Neuronal stem cell (in vitro differentiated cells): ENCODE measurements at regions not wholly inside any gene's neighbourhood (a gene's known extent, or its start where the extent isn't known, plus 50 kb on each side); places are given as distances from the start of the nearest gene placed in this dataset.

Experiments used
- DNase-seq: peaks from one replicate; pipeline ENCODE4 v3.0.0-alpha.2; 2013; ENCODE audit warnings: low spot score
- H2AFZ ChIP-seq: one replicate; pipeline ENCODE4 v1.6.1; 2013; ENCODE audit warnings: mild to moderate bottlenecking, low read length, inconsistent platforms
- H2AK5ac ChIP-seq: 2 replicates; pipeline ENCODE4 v1.6.1; 2013; ENCODE audit warnings: low read depth, mild to moderate bottlenecking, inconsistent platforms, low read length, moderate library complexity, mixed read lengths
- H2BK120ac ChIP-seq: 2 replicates; pipeline ENCODE4 v1.6.1; 2013; ENCODE audit warnings: low read depth, mild to moderate bottlenecking, inconsistent platforms, low read length, moderate library complexity, mixed read lengths
- H2BK12ac ChIP-seq: one replicate; pipeline ENCODE4 v1.6.1; 2013; ENCODE audit warnings: low read length, inconsistent platforms
- H2BK15ac ChIP-seq: 2 replicates; pipeline ENCODE4 v1.6.1; 2013; ENCODE audit warnings: mild to moderate bottlenecking, low read length, inconsistent platforms, mixed read lengths
- H2BK5ac ChIP-seq: one replicate; pipeline ENCODE4 v1.6.1; 2013; ENCODE audit warnings: inconsistent platforms, mild to moderate bottlenecking, low read length, moderate library complexity
- H3K14ac ChIP-seq: one replicate; pipeline ENCODE4 v1.6.1; 2013; ENCODE audit warnings: low read length, inconsistent platforms
- H3K18ac ChIP-seq: 2 replicates; pipeline ENCODE4 v1.6.1; 2013; ENCODE audit warnings: low read length, inconsistent platforms
- H3K23ac ChIP-seq: 2 replicates; pipeline ENCODE4 v1.6.1; 2013; ENCODE audit warnings: low read depth, mild to moderate bottlenecking, mixed read lengths, low read length, inconsistent platforms; ENCODE audit not compliant: poor library complexity
- H3K27ac ChIP-seq: replicated peaks from 3 replicates; pipeline ENCODE4 v1.5.1; 2013; ENCODE audit warnings: low read length, inconsistent platforms
- H3K27me3 ChIP-seq, 3 experiments: 2 replicates each; pipeline ENCODE4 v1.6.1; 2013; ENCODE audit warnings: low read length in 3 of 3, mild to moderate bottlenecking in 2 of 3, inconsistent platforms in 1 of 3, low read depth in 1 of 3, mixed read lengths in 1 of 3, moderate library complexity in 1 of 3; ENCODE audit not compliant: control insufficient read depth in 3 of 3, insufficient read depth in 3 of 3
- H3K36me3 ChIP-seq, 2 donors: replicated peaks in 1 of 2; 2 replicates each; pipeline ENCODE4 v1.6.1; 2013; ENCODE audit warnings: low read length in 2 of 2; ENCODE audit not compliant: control insufficient read depth in 2 of 2, insufficient read depth in 2 of 2
- H3K4ac ChIP-seq: 2 replicates; pipeline ENCODE4 v1.6.1; 2013; ENCODE audit warnings: inconsistent platforms, mild to moderate bottlenecking, low read length, moderate library complexity
- H3K4me1 ChIP-seq, 2 donors: 1 replicate in 1 of 2; 2 replicates in 1 of 2; pipeline ENCODE4 v1.6.1; 2013; ENCODE audit warnings: low read length in 2 of 2, low read depth in 1 of 2; ENCODE audit not compliant: control insufficient read depth in 2 of 2, insufficient read depth in 1 of 2
- H3K4me2 ChIP-seq: one replicate; pipeline ENCODE4 v1.6.1; 2013; ENCODE audit warnings: mild to moderate bottlenecking, low read length, inconsistent platforms; ENCODE audit not compliant: insufficient read depth, poor library complexity, severe bottlenecking
- H3K4me3 ChIP-seq, 2 donors: 2 replicates each; pipeline ENCODE4 v1.5.1; 2013; ENCODE audit warnings: low read length in 2 of 2, mild to moderate bottlenecking in 2 of 2, inconsistent platforms in 1 of 2, moderate library complexity in 1 of 2
- H3K79me1 ChIP-seq: one replicate; pipeline ENCODE4 v1.6.1; 2013; ENCODE audit warnings: low read depth, mild to moderate bottlenecking, inconsistent platforms, low read length, moderate library complexity
- H3K9ac ChIP-seq: one replicate; pipeline ENCODE4 v1.6.1; 2013; ENCODE audit warnings: mild to moderate bottlenecking, low read depth, low read length, inconsistent platforms; ENCODE audit not compliant: poor library complexity
- H3K9me3 ChIP-seq, 2 donors: replicated peaks in 1 of 2; 2 replicates each; pipeline versions ENCODE3 to v1.6.1; 2013; ENCODE audit warnings: low read length in 2 of 2, mild to moderate bottlenecking in 2 of 2, inconsistent platforms in 1 of 2, low read depth in 1 of 2, mixed read lengths in 1 of 2, moderate library complexity in 1 of 2; ENCODE audit not compliant: control insufficient read depth in 2 of 2, insufficient read depth in 1 of 2
- H4K8ac ChIP-seq: one replicate; pipeline ENCODE4 v1.6.1; 2013; ENCODE audit warnings: low read depth, mild to moderate bottlenecking, inconsistent platforms, low read length, moderate library complexity
- H4K91ac ChIP-seq: one replicate; pipeline ENCODE4 v1.6.1; 2013; ENCODE audit warnings: low read length, low read depth, mild to moderate bottlenecking, inconsistent platforms; ENCODE audit not compliant: poor library complexity
- WGBS, 2 donors: extraction: QIAGEN DNeasy Blood & Tissue Kit; methylation state at CpG; one replicate each; pipeline ENCODE4 v1.1.7; 2013; ENCODE audit warnings: missing lambda C conversion rate in 2 of 2, mixed read lengths in 1 of 2; ENCODE audit not compliant: insufficient read length in 2 of 2, insufficient replicate concordance in 1 of 2; ENCODE audit errors: extremely low coverage in 2 of 2; 5-methylcytosine and 5-hydroxymethylcytosine counted together

DNA sequence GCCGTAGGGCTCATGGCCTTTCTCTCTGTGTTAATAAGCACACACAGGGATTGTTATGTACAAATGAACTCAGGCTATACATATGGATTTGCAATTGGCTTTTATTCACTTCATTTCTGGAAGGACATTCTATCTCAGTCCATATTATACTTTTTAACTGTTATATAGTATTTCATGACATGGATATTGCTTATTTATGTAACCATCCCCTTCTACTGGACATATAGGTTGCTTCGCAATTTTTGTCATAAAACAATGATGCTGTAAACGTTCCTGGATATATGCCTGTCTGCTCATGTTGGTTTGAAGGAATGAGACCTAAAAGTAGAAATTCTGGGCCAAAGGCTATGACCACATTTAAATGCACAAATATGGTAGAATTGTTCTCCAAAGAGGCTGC lies 158.1 kb downstream of the BCOR start:
- Histone ChIP-seq H3K14ac (no peak overlapping the region), H3K4ac (no peak overlapping the region), H3K27ac (no peak overlapping the region), H3K23ac (no peak overlapping the region), H2AK5ac (no peak overlapping the region), H3K27me3 (no peaks in the 10 kb centered on the region), H2BK5ac (no peak overlapping the region), H4K8ac (no peak overlapping the region), H3K9me3 (no peaks in the 10 kb centered on the region), H3K4me2 (no peak overlapping the region), H3K4me1 (peaks cover 0 to 16% of the 10 kb centered on the region in 2 donors), H3K18ac (no peak overlapping the region), H2BK12ac (no peak overlapping the region), H3K79me1 (no peaks in the 10 kb centered on the region), H3K9ac (no peak overlapping the region), H3K4me3 (no peak overlapping the region), H4K91ac (no peak overlapping the region), H2BK120ac (no peak overlapping the region), H3K36me3 (no peaks in the 10 kb centered on the region), H2BK15ac (no peak overlapping the region), H2AFZ (no peak overlapping the region)
- WGBS, 2 donors, result no CpG with 5 or more reads among the region's 3 CpGs
- no peak for DNase-seq

DNA sequence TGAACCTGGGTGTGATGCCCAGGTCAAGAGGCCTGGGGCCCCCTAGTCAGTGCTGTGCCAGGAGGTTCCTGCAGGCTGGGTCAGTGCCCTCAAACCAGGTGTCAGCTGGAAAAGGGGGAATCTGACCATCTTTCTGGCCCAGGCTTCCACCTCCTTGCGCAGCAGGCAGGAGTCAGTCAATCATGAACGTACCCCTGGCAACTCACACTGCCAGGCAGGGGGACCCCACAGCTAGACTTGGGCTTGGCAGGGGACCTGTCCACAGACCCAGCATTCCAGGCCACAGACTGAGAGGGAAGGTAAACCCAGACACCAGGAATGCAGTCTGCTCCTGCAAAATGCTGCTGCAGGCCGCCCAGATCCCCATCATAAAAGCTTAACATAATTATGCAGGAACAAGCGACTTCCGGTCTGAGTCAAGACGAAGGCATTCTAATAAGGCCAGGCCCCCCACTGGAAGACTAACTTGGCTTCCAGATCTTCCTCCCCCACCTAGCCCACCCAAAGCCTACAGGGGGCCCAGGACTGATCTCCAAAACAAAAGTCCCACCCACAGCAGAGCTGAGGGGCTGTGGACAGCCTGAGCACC lies 156.3 kb downstream of the BCOR start:
- no peak overlapping the region for H4K91ac ChIP-seq

GRCh38 chrX:39944416-39944815 lies 153.3 kb downstream of the BCOR start:
- Histone ChIP-seq H3K4ac (no peak overlapping the region), H2BK120ac (no peak overlapping the region), H2AK5ac (no peak overlapping the region), H3K27ac (no peak overlapping the region), H3K4me1 (peaks cover 0 to 10% of the 10 kb centered on the region in 2 donors), H4K91ac (no peak overlapping the region), H2BK15ac (no peak overlapping the region), H3K23ac (no peak overlapping the region), H2AFZ (no peak overlapping the region), H3K36me3 (no peaks in the 10 kb centered on the region), H2BK12ac (no peak overlapping the region), H2BK5ac (no peak overlapping the region), H3K4me3 (no peak overlapping the region), H4K8ac (no peak overlapping the region), H3K9me3 (no peaks in the 10 kb centered on the region), H3K14ac (no peak overlapping the region), H3K27me3 (no peaks in the 10 kb centered on the region), H3K79me1 (no peaks in the 10 kb centered on the region), H3K18ac (no peak overlapping the region), H3K4me2 (no peak overlapping the region), H3K9ac (no peak overlapping the region)
- WGBS, 2 donors, result no CpG with 5 or more reads among the region's 6 CpGs
- no peak for DNase-seq

More for the DNA sequence above, 156.3 kb downstream of the BCOR start:
- no peak overlapping the region for H3K4me2 ChIP-seq
- no peak overlapping the region for H3K4me3 ChIP-seq
- no peak overlapping the region for H3K27ac ChIP-seq
- no peaks in the 10 kb centered on the region for H3K36me3 ChIP-seq
- H2AFZ ChIP-seq, result peak overlapping the region; percentile 82
- no peak overlapping the region for H3K14ac ChIP-seq
- H4K8ac ChIP-seq, result no peak overlapping the region
- no peak overlapping the region for H2BK120ac ChIP-seq
- no peaks in the 10 kb centered on the region for H3K27me3 ChIP-seq
- no peak overlapping the region for H3K4ac ChIP-seq
- no peaks in the 10 kb centered on the region for H3K9me3 ChIP-seq
- peaks cover 0 to 16% of the 10 kb centered on the region in 2 donors for H3K4me1 ChIP-seq
- no peak for DNase-seq
- H2AK5ac ChIP-seq, result peak overlapping the region; percentile 46
- no peak overlapping the region for H2BK12ac ChIP-seq
- H3K23ac ChIP-seq, result no peak overlapping the region
- H2BK5ac ChIP-seq, result no peak overlapping the region
- H3K9ac ChIP-seq, result no peak overlapping the region
- no peak overlapping the region for H2BK15ac ChIP-seq
- no peaks in the 10 kb centered on the region for H3K79me1 ChIP-seq
- H3K18ac ChIP-seq, result no peak overlapping the region
- WGBS, 2 donors, result no CpG with 5 or more reads among the region's 6 CpGs

- Histone ChIP-seq H3K4me3 (no peak overlapping the region), H2BK120ac (no peak overlapping the region), H3K9me3 (no peaks in the 10 kb centered on the region), H3K4ac (no peak overlapping the region), H2BK15ac (no peak overlapping the region), H3K14ac (no peak overlapping the region), H3K79me1 (no peaks in the 10 kb centered on the region), H3K4me2 (no peak overlapping the region), H3K27ac (no peak overlapping the region), H3K4me1 (peaks cover 0 to 13% of the 10 kb centered on the region in 2 donors), H2BK5ac (no peak overlapping the region), H2AK5ac (no peak overlapping the region), H3K9ac (no peak overlapping the region), H3K27me3 (no peaks in the 10 kb centered on the region), H3K23ac (no peak overlapping the region), H3K36me3 (no peaks in the 10 kb centered on the region), H3K18ac (no peak overlapping the region), H2BK12ac (no peak overlapping the region), H4K91ac (no peak overlapping the region), H2AFZ (no peak overlapping the region), H4K8ac (no peak overlapping the region)
- DNase-seq, result no peak
Measured at GRCh38 chrX:39945709-39946108, 152.0 kb downstream of the BCOR start.
